ENCODE measurements at regions not wholly inside any gene's neighbourhood (a gene's known extent, or its start where the extent isn't known, plus 50 kb on each side); places are given as distances from the start of the nearest gene placed in this dataset.
"Not testable (repeated sequence)": the region's sequence is repeated elsewhere in the genome, so short reads cannot be mapped to it uniquely, and the experiment has no call there.

DNA sequence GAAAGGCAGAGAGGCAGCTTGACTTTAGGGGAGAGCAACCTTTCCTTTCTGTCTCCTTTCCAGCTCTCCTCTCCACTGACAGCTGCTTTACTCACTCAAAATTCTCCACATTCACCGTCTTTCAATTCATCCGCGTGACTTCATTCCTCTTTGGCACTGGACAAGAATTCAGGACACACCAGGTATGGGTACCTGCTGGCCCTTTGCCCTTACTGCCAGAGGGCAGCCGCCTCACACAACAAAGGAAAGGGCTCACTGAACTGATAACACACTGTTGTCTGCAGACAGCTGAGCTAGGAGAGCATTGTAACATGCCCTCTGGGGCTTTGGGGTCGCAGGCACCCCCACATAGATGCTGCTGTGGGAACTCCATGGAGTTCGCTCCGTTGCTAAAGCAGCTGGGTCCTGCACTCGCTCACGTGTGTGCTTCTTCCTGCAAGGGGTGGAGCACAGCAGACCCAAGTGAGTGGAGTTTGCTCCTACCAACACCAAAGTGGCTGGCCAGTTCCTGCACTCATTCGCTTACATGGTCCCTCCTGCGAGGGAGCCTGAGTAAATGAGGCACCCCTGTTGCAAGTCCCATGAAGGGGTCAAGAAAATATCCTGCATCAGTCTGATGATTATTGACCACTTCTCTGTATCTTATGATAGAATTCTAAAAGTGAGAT, 79.0 kb upstream of the SGO1 start:
- H3K4me1 ChIP-seq (replicated peaks) = no peaks in the 10 kb centered on the region
- no peaks in the 10 kb centered on the region for H3K36me3 ChIP-seq
- DNase-seq (ENCODE audit: low read depth in 1 of 2, low spot score in 2 of 2) = no peak
- H3K27ac ChIP-seq = no peak overlapping the region
- no peaks in the 10 kb centered on the region for H3K9me3 ChIP-seq (replicated peaks)
- H3K27me3 ChIP-seq (replicated peaks) = no peaks in the 10 kb centered on the region
- H3K4me3 ChIP-seq = no peak overlapping the region

DNA sequence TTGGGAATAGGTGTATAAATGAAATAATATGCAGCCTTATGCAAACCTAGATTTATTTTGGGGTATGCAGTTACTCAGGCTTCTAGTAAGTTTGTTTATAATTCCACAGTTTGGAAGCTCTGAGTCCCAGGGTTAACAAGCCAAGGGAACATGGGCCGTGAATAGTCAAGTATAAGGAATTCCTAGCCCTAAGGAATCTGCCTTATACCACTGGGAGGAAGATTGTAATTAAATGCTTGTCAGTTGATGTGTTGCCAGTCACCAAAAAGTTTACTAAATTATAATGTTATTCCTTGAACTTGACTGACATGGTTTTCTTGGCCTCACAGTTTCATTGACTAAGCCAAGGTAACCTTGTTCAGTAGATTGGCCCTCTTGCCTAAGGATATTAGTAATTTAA, 72.4 kb upstream of the SGO1 start:
- no peak overlapping the region for H3K4me3 ChIP-seq
- H3K27me3 ChIP-seq (replicated peaks) = no peaks in the 10 kb centered on the region
- H3K9me3 ChIP-seq (replicated peaks) = no peaks in the 10 kb centered on the region
- DNase-seq (ENCODE audit: low read depth in 1 of 2, low spot score in 2 of 2) = no peak
- no peaks in the 10 kb centered on the region for H3K36me3 ChIP-seq
- H3K4me1 ChIP-seq (replicated peaks) = no peaks in the 10 kb centered on the region
- H3K27ac ChIP-seq = no peak overlapping the region

DNA sequence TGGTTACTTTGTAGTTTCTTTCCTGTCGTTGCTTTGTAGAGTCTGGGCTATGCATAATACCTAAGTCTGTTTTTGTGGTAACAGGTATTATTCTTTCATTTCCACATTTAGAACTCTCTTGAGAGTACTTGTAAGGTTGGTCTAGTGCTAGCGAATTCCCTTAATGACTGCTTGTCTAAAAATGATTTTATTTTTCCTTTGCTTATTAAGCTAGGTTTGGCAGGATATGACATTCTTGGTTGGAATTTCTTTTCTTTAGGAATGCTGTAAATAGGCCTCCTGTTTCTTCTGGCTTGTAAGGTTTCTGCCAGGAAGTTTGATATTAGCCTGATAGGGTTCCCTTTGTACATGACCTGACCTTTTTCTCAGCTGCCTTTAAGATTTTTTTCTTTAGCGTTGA, 70.1 kb upstream of the SGO1 start:
- H3K4me3 ChIP-seq = no peak overlapping the region
- no peak overlapping the region for H3K27ac ChIP-seq
- H3K27me3 ChIP-seq (replicated peaks) = no peaks in the 10 kb centered on the region
- H3K9me3 ChIP-seq (replicated peaks) = no peaks in the 10 kb centered on the region
- H3K4me1 ChIP-seq (replicated peaks) = no peaks in the 10 kb centered on the region
- DNase-seq (ENCODE audit: low read depth in 1 of 2, low spot score in 2 of 2) = no peak
- H3K36me3 ChIP-seq = no peaks in the 10 kb centered on the region

DNA sequence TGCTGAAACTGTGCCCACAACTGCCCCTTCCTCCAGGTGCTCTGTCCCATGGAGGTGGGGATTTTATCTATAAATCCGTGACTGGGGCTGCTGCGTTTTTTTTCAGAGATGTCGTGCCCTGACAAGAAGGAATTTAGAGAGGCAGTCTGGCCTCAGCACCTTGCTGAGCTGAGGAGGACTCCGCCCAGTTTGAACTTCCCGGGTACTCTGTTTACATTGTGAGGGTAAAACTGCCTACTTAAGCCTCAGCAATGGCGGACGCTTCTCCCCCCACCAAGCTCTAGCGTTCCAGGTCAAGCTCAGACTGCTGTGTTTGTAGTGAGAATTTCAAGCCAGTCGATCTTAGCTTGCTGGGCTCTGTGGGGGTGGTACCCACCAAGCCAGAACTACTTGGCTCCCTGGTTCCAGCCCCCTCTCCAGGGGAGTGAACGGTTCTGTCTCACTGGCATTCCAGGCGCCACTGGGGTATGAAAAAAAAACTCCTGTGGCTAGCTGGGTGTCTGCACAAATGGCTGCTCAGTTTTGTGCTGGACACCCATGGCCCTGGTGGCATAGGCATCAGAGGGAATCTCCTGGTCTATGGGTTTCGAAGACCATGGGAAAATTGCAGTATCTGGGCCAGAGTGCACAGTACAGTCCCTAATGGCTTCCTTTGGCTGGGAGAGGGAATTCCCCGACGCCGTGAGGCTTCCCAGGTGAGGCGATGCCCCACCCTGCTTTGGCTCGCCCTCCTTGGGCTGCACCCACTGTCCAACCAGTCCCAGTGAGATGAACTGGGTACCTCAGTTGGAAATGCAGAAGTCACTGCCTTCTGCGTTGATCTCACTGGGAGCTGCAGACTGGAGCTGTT, 68.5 kb upstream of the SGO1 start:
- Histone ChIP-seq H3K27me3 (replicated peaks) (no peaks in the 10 kb centered on the region), H3K9me3 (replicated peaks) (no peaks in the 10 kb centered on the region), H3K4me1 (replicated peaks) (no peaks in the 10 kb centered on the region), H3K4me3 (no peak overlapping the region), H3K36me3 (no peaks in the 10 kb centered on the region), H3K27ac (no peak overlapping the region)
- no peak for DNase-seq (ENCODE audit: low read depth in 1 of 2, low spot score in 2 of 2)

DNA sequence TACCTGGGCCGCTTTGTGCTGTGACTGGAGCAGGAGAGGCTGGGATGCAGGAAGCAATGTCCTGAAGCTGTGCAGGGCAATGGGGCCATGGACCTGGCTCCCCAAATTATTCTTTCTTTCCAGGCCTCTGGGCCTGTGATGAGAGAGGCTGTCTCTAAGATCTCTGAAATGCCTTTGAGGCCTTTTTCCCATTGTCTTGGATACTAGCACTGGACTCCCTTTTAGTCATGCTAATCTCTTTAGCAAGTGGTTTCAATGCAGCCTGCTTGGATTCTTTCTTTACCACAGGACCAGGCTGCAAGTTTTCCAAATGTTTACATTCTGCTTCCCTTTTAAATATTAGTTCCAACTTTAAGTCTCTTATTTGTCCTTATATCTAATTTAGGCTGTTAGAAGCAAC, 64.8 kb upstream of the SGO1 start:
- no peak overlapping the region for H3K4me3 ChIP-seq
- H3K9me3 ChIP-seq (replicated peaks) = no peaks in the 10 kb centered on the region
- no peaks in the 10 kb centered on the region for H3K4me1 ChIP-seq (replicated peaks)
- H3K27ac ChIP-seq = no peak overlapping the region
- no peaks in the 10 kb centered on the region for H3K27me3 ChIP-seq (replicated peaks)
- H3K36me3 ChIP-seq = no peaks in the 10 kb centered on the region
- no peak for DNase-seq (ENCODE audit: low read depth in 1 of 2, low spot score in 2 of 2)

GRCh38 chr3:20250314-20250713, 64.3 kb upstream of the SGO1 start:
- Histone ChIP-seq H3K36me3 (no peaks in the 10 kb centered on the region), H3K4me1 (replicated peaks) (no peaks in the 10 kb centered on the region), H3K27me3 (replicated peaks) (no peaks in the 10 kb centered on the region), H3K4me3 (no peak overlapping the region), H3K27ac (no peak overlapping the region), H3K9me3 (replicated peaks) (no peaks in the 10 kb centered on the region)
- DNase-seq (ENCODE audit: low read depth in 1 of 2, low spot score in 2 of 2) = no peak

GRCh38 chr3:20246662-20247061, 60.7 kb upstream of the SGO1 start:
- Histone ChIP-seq H3K27me3 (replicated peaks) (no peaks in the 10 kb centered on the region), H3K4me3 (no peak overlapping the region), H3K4me1 (replicated peaks) (no peaks in the 10 kb centered on the region), H3K27ac (no peak overlapping the region), H3K36me3 (no peaks in the 10 kb centered on the region), H3K9me3 (replicated peaks) (no peaks in the 10 kb centered on the region)
- DNase-seq (ENCODE audit: low read depth in 1 of 2, low spot score in 2 of 2) = no peak

DNA sequence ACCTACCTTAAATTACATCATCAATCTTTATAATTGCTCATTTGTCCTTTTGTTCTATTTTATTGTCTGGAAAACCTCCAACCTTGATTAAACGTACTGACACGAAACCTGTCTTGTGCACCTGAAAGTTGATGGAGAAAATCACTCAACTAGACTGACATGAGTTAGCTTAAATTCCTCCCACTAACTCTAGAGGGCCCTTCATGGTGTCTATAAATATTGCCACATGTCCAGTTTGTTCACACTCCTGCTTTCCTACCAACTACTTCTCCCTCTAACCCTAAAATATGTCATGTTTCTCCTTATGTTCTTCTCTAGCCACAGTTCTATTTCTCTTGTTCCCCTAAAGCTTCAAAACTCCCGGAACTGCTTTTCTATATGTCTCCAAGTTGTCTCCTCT, 59.8 kb upstream of the SGO1 start:
- no peaks in the 10 kb centered on the region for H3K9me3 ChIP-seq (replicated peaks)

DNA sequence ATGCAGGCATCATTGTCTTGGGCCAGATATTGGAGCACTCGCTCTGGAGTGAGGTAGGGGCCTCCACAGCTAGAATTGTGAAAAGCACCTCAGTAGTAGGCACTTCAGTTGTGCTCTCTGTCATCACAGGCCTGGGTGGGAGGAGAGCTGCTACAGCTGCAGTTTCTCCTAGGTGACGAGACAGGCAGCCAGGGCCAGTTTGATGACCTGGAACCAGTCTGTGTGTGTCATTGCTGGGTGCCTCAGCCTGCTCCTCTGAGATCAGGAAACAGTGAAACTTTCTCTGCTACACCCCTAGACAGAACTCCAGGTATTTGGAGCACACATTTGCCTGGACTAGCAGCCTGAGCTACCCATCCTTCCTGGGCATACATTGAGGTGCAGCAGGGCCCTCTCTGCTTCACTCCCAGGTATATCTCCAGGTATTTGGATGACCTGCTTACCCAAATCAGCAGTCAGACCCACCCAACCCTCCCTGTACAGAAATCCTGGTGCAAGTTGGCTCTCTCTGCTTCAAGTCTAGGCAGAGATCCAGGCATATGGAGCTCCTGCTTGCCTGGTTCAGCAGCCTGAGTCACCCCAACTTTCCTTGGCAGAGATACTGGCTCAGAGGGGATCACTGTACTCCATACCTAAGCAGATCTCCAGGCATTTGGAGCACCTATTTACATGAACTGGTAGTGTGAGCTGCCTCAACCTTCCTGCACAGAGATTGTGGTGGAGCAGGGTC, 54.3 kb upstream of the SGO1 start:
- H3K36me3 ChIP-seq = no peaks in the 10 kb centered on the region
- H3K27ac ChIP-seq = no peak overlapping the region
- no peaks in the 10 kb centered on the region for H3K9me3 ChIP-seq (replicated peaks)
- no peak for DNase-seq (ENCODE audit: low read depth in 1 of 2, low spot score in 2 of 2)
- no peak overlapping the region for H3K4me3 ChIP-seq
- H3K27me3 ChIP-seq (replicated peaks) = no peaks in the 10 kb centered on the region
- H3K4me1 ChIP-seq (replicated peaks) = no peaks in the 10 kb centered on the region

More for the DNA sequence above, 59.8 kb upstream of the SGO1 start:
- Histone ChIP-seq H3K4me3 (no peak overlapping the region), H3K27me3 (replicated peaks) (no peaks in the 10 kb centered on the region), H3K36me3 (no peaks in the 10 kb centered on the region), H3K4me1 (replicated peaks) (no peaks in the 10 kb centered on the region), H3K27ac (no peak overlapping the region)
- DNase-seq (ENCODE audit: low read depth in 1 of 2, low spot score in 2 of 2) = no peak

- not testable (repeated sequence) for DNase-seq (ENCODE audit: low read depth in 1 of 2, low spot score in 2 of 2); H3K4me3 ChIP-seq; H3K27me3 ChIP-seq (replicated peaks); H3K9me3 ChIP-seq (replicated peaks); H3K4me1 ChIP-seq (replicated peaks); H3K27ac ChIP-seq; H3K36me3 ChIP-seq
Observed at GRCh38 chr3:20238199-20238598, 52.2 kb upstream of the SGO1 start.

GRCh38 chr3:20236603-20237002, 50.6 kb upstream of the SGO1 start:
- no peak overlapping the region for H3K27ac ChIP-seq
- no peak for DNase-seq (ENCODE audit: low read depth in 1 of 2, low spot score in 2 of 2)

More at GRCh38 chr3:20236603-20237002, 50.6 kb upstream of the SGO1 start:
- no peaks in the 10 kb centered on the region for H3K27me3 ChIP-seq (replicated peaks)
- H3K4me3 ChIP-seq = no peak overlapping the region
- H3K9me3 ChIP-seq (replicated peaks) = no peaks in the 10 kb centered on the region
- H3K4me1 ChIP-seq (replicated peaks) = no peaks in the 10 kb centered on the region
- H3K36me3 ChIP-seq = no peaks in the 10 kb centered on the region

Data from SJSA1 (cell line).